ENCODE measurements at regions not wholly inside any gene's neighbourhood (a gene's known extent, or its start where the extent isn't known, plus 50 kb on each side); places are given as distances from the start of the nearest gene placed in this dataset.
A peak's percentile ranks its signal among the peaks of the same experiment; 100 is the strongest.
"Not testable (repeated sequence)": the region's sequence is repeated elsewhere in the genome, so short reads cannot be mapped to it uniquely, and the experiment has no call there.

GRCh38 chr10:42533866-42534265 is 104.5 kb downstream of the ZNF33B start:
- intact Hi-C loops (cut with micrococcal nuclease); DNase-seq; ATAC-seq: not testable (repeated sequence)

GRCh38 chr10:42532996-42533395 is 105.4 kb downstream of the ZNF33B start:
- no peak for DNase-seq
- ATAC-seq = no peak
- intact Hi-C loops (cut with micrococcal nuclease) = no loop called here

DNA sequence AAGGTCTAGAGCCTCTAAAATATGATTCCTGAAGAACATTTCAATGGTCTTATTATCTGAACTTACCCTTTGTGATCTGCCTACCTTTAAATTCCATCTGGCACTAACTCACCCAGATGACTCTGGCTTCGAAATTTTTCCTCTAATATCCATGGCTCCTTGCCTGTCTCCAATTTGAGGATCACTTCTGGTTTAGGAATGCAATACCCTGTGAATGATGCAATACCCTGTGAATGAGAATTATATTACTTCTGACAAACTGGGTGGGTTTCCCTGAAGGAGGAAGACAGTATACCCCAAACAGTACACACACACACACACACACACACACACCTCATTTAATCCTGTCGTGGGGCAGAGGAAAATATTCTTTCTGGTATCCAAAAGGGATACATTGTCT is 115.3 kb downstream of the ZNF33B start:
- ATAC-seq = no peak
- no peak for DNase-seq
- intact Hi-C loops (cut with micrococcal nuclease) = no loop called here

GRCh38 chr10:42519761-42520460 is 118.5 kb downstream of the ZNF33B start:
- intact Hi-C loops (cut with micrococcal nuclease) = no loop called here
- ATAC-seq (no peak), DNase-seq (no peak)

DNA sequence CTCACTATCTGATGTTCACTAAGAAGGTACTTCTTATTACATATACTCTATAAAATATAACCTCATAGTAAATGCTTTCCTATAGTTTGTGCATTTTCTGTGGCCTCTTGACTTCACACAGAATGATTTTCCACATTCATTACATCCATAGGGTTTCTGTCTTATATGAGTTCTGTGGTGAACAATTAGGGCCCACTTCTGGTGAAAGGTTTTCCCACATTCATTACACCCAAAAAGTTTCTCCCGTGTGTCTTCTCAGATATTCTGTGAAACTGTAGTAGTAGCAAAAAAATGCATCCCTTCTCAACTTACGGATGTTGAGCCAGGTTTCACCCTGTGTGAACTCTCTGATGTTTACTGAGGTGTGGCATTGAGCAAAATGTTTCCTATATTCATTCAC is 119.3 kb downstream of the ZNF33B start:
- no peak for DNase-seq
- intact Hi-C loops (cut with micrococcal nuclease) = no loop called here
- no peak for ATAC-seq

GRCh38 chr10:42513921-42514320 is 124.4 kb downstream of the ZNF33B start:
- ATAC-seq = no peak
- intact Hi-C loops (cut with micrococcal nuclease) = no loop called here
- DNase-seq = no peak

DNA sequence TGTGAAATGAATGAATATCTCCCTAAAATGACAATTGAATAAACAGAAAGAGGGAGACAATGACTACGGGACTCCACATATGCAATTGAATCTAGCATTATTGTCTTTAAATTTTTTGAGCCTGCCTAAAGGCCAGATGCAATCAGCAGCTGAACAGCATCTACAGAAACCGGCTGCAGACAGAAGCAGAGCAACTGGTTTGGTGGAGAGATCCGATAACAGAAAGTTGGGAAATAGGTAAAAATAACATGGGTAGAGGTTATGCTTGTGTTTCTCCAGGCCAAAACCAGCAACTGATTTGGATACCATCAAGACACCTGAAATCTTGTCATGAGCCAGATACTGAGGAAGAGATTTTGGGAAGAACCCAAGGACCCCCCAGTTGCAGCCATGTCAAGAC is 146.6 kb downstream of the ZNF33B start:
- intact Hi-C loops (cut with micrococcal nuclease) = no loop called here
- DNase-seq (no peak), ATAC-seq (no peak)

GRCh38 chr10:42491001-42491592 is 147.3 kb downstream of the ZNF33B start:
- ATAC-seq (no peak), DNase-seq (no peak)
- intact Hi-C loops (cut with micrococcal nuclease) = no loop called here

DNA sequence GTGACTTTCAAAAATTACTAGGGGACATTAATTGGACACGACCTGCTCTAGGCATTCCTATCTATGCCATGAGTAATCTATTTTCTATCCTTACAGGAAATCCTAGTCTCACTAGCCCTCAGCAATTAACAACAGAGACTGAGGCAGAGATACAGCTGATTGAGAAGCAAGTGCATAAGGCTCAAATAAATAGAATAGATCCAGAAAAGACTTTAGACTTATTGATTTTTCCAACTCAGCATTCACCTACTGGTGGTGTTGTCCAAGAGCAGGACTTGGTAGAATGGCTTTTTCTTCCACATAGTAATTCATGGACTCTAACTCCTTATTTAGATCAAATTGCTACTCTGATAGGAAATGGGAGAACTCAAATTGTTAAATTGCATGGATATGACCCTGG is 148.0 kb downstream of the ZNF33B start:
- intact Hi-C loops (cut with micrococcal nuclease) = no loop called here
- ATAC-seq (no peak), DNase-seq (no peak)

DNA sequence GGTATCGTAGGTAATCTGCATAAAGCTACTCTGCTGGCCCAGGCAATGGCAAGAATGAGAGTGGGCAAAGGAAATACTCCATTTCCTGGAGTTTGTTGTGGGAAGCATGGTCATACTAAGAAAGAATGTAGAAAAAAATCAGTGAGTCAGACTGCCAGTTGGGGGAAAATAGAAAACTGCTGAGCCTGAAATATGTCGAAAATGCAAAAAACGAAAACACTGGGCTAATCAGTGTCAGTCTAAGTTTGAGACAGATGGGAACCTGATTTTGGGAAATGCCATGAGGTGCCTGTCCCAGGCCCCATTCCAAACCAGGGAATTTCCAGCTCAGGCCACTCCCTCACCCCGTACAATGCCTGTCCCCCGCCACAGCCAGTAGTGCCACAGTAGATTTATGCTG is 150.0 kb downstream of the ZNF33B start:
- intact Hi-C loops (cut with micrococcal nuclease) = no loop called here
- ATAC-seq = no peak
- DNase-seq = no peak

GRCh38 chr10:42482411-42482810 is 156.0 kb downstream of the ZNF33B start:
- ATAC-seq = no peak
- intact Hi-C loops (cut with micrococcal nuclease) = no loop called here
- DNase-seq = no peak

- no peak for ATAC-seq
- intact Hi-C loops (cut with micrococcal nuclease) = no loop called here
- DNase-seq = no peak
These were observed 159.3 kb downstream of the ZNF33B start for GRCh38 chr10:42479057-42479456.

- DNase-seq (no peak), ATAC-seq (no peak)
- intact Hi-C loops (cut with micrococcal nuclease) = no loop called here
These were observed 161.2 kb downstream of the ZNF33B start for GRCh38 chr10:42477170-42477569.

GRCh38 chr10:42476101-42476500 is 162.3 kb downstream of the ZNF33B start:
- no peak for ATAC-seq
- intact Hi-C loops (cut with micrococcal nuclease) = no loop called here
- DNase-seq = no peak

DNA sequence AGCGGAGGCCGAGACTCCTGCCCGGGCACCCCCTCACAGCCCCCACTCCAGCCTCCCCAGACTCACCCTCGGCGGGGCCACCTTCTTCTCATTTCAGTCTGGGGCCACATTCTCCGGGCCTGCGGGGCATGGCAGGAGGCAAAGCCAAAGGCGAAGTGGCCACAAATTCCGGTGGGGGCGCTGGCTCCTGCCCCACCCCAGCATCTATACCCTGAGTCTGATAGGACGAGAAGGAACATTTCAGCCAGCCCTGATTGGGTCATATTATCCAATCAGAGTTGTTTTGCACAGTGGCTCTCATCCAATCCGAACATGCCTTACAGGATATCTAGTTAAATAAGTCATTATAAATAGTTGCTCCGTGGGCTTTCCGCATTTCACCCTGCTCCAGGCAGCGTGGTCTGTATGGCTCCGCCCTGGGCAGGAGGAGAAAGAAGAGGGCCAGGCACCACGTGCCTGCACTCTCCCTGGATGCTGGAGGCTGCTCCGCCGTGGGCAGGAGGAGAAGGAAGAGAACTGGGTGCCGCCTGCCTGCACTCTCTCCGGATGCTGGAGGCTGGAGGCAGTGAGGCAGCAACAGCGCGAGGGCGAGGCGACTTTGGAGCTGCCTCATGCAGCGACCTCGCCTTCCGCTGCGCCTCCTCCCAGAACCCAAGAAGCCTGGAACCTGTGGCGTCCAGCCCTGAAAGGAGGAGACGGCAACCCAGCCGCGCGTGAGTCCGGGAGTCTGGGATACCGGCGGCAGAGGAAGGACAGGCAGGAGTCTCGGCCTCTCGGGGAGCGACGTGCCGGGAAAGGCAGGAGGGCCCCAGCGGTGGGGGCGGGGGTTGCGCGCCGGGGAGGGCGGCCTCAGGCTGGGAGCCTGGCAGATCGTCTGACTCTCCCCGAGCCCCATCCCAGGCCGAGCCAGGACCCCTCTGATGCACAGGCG is 162.9 kb downstream of the ZNF33B start:
- intact Hi-C loops (cut with micrococcal nuclease) = no loop called here
- DNase-seq = peak; percentile 41
- peak; percentile 63 for ATAC-seq

DNA sequence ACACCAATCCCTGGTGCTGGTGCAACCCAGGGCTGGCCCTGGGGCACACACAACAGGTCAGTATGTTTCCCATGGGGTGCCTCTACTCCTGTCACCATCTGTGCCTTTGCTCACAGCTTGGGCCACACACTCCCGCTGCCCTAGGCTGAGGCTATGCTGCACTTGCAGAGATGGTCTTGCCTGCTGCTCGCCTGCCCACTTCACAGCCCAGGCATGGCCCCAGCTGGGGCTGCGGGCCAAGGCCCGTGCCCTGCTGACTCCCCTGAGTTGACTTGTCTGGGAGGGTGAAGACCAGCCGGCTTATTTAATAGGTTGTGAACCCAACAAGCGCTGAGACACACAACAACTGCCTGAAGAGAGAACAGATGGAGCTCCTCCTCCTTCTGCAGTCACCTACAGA is 184.1 kb downstream of the ZNF33B start:
- intact Hi-C loops (cut with micrococcal nuclease) = no loop called here
- no peak for DNase-seq
- no peak for ATAC-seq

DNA sequence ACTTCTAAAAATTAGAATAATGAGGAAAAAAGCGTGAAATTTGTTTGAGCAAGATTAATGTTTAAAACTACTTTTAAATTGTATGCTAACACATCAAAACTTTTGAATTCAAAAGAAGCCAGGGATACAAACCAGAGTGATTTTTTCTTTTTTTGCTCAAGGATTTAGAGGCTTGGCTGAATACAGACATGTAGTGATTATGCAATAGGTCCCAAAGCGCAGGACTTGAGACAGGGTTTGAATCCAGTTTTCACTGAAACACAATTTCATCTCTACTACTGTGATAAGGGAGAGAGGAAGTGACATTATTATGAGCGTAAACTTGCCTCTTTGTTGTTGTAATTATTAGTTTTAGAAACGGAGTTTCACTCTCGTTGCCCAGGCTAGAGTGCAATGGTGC is 207.3 kb downstream of the ZNF33B start:
- ATAC-seq = no peak
- intact Hi-C loops (cut with micrococcal nuclease) = no loop called here
- no peak for DNase-seq

DNA sequence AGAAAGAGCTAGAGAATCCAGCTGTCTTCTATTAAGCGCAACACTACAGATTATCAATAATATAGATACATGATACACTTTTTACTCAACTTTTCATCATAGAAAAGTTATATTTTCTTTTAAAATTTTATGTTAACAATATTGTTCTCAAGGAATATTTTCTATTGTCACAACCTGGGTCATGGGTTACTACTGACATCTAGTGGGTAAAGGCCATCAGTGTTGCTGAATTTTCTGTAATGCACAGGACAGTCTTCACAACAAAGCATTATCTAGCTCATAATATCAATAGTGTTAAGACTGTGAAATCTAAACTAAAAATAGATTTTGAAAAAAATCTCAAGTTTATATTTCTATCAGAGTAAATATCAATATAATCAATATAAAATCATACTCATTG is 209.8 kb downstream of the ZNF33B start:
- ATAC-seq (no peak), DNase-seq (no peak)
- intact Hi-C loops (cut with micrococcal nuclease) = no loop called here

DNA sequence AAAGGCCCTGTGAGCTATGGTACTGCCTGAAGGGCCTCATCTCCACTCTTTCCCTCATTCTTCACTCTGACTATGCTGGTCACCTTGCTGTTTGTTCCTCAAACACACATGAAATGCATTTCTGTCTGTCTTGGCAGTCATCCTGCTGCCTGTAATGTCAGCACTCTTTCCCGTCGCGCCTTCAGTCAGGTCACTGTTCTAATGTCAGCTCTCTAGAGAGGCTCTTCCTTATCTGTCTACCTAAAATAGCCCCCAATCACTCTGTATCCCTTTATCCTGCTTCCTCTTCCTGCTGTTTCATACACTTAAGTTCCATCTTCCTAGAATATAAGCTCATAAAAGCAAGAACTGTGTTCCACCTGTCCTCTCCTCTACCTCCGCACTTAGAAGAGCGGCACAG is 215.5 kb downstream of the ZNF33B start:
- ATAC-seq = peak; percentile 74
- intact Hi-C loops (cut with micrococcal nuclease) = no loop called here
- DNase-seq = peak; percentile 27

- ATAC-seq = no peak
- DNase-seq = no peak
- intact Hi-C loops (cut with micrococcal nuclease) = no loop called here
These were observed 216.6 kb downstream of the ZNF33B start for GRCh38 chr10:42421812-42422211.
